CD4-positive, alpha-beta T cell treated with Interleukin-10 for 1 hour (primary cell): ENCODE measurements at regions not wholly inside any gene's neighbourhood (a gene's known extent, or its start where the extent isn't known, plus 50 kb on each side); places are given as distances from the start of the nearest gene placed in this dataset.
"Not testable (repeated sequence)": the region's sequence is repeated elsewhere in the genome, so short reads cannot be mapped to it uniquely, and the experiment has no call there.

Experiments used
- DNase-seq: peaks from one replicate; pipeline ENCODE4 v3.0.0-alpha.2; 2020

- DNase-seq, result no peak
Measured at GRCh38 chr20:1810572-1810925, 84.7 kb upstream of the SIRPA start.

GRCh38 chr20:1809611-1810510 is 85.3 kb upstream of the SIRPA start:
- no peak for DNase-seq

DNA sequence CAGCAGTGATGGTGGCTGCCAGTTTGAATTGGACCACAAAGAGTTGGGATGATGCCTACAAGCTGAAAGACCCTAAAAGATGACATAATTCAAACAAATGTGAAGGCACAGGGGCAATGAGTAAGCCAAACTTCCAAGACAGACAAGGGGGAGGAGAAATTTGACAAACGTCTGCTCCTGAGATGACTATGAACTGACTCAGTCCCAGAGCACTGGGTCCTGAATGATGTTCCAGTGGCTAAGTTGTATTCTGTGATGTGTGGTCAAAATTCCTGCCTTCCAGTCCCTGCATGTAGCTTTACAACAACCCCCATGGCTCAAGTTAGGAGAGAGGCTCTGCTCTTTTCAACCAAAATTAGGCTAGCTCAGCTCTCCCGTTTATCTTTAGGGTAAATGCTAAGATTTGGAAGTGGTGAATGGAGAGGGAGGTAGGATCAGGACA is 86.1 kb upstream of the SIRPA start:
- no peak for DNase-seq

- DNase-seq, result no peak
Measured at GRCh38 chr20:1808101-1808500, 87.1 kb upstream of the SIRPA start.

DNA sequence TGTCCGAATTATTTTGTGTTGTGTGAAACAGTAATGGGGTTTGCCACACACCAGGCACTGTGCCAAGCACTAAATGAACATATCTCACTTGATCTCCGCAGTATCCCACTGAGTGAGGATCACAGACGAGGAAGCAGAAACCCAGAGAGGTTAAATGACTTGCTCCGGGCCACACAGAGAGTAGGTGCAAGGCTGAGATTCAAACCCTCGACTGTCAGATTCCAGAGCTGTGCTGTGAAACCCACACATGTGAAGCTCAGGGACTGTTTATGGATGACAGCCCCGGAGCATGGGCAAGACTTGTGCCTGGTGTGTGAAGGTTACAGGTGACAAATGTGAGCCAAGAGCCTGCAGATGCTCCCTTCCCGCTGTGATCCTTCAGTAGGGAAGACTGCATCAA is 87.8 kb upstream of the SIRPA start:
- DNase-seq, result no peak

- DNase-seq, result no peak
Measured at GRCh38 chr20:1806456-1806855, 88.8 kb upstream of the SIRPA start.

GRCh38 chr20:1805816-1806215 is 89.4 kb upstream of the SIRPA start:
- no peak for DNase-seq

GRCh38 chr20:1805161-1805581 is 90.0 kb upstream of the SIRPA start:
- DNase-seq, result no peak

DNA sequence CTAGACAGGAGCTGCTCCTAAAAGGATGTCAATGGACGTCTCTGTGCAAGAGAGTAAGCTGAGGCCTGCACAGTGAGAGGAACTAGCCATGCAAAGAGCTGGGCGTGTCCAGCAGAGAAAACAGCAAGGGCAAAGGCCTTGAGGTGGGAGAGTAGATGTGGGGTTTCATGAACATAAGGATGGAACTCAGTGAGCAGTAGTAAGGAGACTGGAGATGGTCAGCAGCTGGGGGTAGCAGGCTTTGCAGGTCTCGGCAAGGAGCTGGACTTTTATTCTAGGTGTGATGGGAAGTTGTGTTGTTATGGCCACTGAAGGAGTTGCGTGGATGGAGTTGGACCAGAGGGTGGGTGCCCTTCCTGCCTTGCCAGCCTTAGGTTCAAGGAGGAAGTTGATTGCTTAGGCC is 90.7 kb upstream of the SIRPA start:
- DNase-seq, result no peak

DNA sequence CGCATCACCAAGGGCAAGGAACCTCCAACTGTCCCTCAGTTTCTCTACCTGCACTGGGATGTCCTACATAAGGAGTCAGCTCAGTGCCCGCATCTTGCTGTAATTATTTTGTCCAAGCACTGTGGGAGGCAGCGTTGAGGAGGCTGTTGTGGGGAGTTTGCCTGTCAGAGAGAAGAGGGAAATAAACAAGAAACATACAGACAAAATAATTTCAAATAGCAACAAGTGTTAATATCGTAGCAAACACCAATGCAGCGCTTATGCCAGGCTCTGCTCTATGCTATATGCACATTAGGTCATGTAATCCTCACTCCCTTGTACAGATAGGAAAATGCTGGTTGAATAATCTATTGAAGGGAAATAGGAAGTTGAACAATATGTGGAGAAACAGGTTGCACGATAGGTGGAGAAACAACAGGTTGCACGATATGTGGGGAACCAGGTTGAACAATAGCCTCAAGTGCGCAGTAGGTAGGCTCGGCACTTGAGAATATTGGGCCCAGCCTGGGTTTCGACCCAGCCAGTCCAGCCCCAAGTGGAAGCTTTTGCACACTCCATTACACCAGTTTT is 91.2 kb upstream of the SIRPA start:
- no peak for DNase-seq

DNA sequence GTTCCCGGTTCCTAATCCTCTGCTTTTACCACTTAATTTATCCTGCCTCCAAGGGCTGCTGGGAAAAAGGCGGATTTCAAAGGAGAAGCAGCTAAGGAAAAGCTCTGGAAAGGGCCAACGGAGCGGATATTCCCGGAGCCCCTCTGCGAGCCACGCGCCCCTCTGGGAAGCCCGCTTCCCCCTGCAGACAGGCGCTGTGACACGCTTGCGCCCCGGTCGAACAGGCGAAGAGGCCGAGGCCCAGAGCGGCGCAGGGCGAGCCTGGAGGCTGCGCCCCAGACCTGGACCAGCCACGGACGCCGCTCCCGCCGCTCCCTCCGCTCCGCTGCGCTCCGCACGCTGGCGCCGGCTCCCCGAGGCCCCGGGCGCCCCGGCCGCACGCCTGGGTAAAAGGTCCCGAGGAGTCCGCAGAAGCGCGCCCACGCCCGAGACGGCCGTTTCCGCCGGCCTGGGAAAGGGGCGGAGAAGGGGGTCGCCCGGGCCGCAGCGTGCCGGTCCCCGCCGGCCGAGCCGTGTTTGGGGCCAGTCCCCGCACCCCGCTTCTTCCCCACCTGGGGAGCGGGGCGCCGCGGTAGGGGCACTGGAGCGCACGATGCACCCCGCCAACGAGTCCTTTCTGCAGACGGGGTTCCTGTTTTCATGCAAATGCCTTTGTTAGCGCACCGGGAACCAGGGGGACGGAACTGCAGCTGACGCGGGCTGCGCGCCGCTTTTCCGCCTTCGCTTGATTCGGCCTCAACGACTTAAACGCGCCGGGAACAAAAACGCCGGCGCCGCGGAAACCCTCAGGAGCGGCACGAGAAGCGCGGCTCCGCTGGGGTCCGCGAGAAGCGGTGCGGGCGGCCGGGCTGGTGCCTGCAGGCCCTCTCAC is 91.9 kb upstream of the SIRPA start:
- peak; percentile 23 for DNase-seq

DNA sequence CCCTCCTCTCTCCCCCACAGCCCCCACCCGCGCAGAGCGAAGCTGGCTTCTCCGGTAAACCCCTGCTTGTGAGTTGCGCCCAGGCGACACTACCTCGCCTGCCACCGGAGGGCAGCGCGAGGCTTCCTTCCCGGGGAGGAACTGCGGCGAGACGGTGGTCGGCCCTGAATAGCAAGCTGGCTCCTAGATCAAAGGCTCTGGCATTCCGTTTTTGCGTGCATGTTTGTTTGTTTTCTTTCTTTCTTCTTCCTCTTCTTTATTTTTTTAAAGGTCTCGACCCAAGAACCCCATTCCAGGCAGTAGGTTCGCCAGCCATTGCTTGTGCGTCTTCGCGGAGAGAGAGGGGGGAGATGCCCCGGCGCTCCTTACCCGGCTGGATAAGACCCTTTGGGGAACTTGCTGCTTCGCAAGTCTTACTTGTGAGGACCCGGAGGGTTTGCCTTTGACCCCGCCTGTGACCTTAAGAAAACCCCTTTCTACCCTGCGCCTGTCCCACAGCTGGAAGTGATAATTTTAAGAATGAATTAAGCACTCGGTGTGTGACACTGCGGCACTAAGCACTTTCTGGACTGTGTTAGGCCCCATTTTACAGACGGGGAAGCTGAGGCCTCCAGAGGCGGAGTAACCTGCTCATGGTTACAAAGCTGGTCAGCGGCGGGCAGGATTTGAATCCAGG is 92.7 kb upstream of the SIRPA start:
- DNase-seq, result peak; percentile 16

DNA sequence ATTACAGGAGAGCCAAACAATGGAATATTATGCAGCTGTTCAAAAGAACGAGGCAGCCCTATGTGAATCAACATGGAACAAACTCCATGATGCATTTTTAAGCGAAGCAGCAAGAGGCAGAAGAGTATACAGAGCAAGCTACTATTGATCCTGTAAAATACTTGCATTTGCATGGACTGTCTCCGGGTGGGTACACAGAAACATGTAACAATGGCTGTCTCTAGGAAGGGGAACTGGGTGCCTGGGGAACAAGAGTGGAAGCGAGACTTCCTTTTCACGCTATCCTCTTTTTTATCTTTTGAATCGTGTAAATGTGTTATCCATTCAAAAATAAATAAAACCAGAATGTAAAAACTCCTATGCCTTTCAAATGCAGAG is 93.3 kb upstream of the SIRPA start:
- DNase-seq, result no peak

DNA sequence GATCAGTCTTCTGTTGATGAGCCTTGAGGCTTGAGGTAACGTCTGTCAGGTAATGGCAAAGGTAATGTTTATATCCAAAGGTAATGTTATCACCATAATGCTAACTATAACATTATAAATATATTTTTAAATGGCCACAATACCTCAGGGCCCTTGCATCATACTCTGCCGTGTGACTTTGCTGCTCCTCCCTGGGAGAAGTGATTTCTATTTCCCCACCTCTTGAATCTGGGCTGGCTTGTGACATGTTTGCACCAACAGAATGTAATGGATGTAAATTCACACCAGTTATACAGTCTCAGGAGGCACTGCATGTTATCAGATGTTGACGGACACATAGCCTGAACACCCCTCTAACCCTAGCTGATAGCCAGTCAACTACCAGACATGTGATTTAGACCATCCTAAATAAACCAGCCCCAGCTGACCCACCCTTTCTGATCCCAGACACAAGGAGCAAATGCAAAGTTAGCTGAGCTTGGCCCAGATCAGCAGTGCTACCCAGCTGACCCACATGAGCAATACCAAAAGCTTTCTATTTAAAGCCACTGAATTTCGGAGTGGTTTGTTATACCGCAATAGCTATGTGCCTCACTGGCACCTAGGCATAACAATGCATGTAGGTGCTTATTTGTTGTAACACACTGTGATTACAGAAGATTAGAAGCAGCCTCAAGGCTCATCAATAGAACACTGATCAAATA is 93.8 kb upstream of the SIRPA start:
- DNase-seq, result no peak

DNA sequence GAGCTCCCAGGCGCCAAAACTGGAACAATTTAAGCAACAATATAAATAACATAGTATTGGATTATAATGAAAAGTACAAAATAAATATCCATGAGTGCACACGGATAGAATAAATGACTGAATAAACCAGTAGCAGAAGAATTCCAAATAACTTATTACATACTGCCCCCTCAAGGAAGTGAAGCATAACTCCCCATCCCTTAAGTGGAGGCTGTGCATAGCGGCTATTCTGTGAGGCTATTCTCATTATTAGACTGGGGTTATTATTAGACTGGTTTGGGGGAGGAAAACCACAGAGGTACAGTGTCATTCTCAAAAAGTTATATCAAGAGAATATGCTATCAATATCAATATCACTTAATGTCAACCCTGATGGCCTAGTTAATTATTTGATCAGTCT is 94.4 kb upstream of the SIRPA start:
- no peak for DNase-seq

- DNase-seq, result no peak
Measured at GRCh38 chr20:1800180-1800579, 95.0 kb upstream of the SIRPA start.

DNA sequence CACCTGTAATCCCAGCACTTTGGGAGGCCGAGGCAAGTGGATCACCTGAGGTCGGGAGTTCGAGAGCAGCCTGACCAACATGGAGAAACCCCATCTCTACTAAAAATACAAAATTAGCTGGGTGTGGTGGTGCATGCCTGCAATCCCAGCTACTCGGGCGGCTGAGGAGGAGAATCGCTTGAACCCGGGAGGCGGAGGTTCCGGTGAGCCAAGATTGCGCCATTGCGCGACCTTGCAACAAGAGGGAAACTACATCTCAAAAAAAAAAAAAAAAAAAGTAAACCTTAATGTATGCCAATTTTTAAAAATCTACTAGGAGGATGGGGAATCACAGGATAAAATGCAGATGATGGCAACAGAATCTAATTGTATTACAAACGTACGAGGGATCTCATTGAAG is 95.5 kb upstream of the SIRPA start:
- DNase-seq, result not testable (repeated sequence)

GRCh38 chr20:1798982-1799381 is 96.2 kb upstream of the SIRPA start:
- no peak for DNase-seq

- DNase-seq, result no peak
Measured at GRCh38 chr20:1793821-1794220, 101.4 kb upstream of the SIRPA start.

- no peak for DNase-seq
Measured at GRCh38 chr20:1792274-1792673, 102.9 kb upstream of the SIRPA start.

GRCh38 chr20:1790386-1790785 is 104.8 kb upstream of the SIRPA start:
- DNase-seq, result no peak

DNA sequence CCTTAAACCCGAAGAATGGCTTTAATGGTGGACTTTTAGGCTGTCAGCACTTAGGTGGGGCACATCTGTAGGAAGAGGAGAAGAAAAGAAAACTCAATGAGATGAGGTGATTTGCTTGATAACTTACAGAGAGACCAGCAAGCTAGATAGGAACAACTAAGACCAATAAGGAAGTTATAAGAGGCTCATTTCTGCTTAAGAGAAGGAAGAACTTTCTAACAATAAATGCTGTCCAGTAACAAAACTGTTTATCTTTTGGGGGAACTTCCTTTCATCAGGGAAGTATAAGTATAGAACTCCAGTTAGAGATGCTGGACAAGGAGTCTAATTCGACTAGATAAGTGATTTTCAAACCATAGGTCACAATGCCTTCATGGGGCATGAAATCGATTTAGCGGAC is 107.2 kb upstream of the SIRPA start:
- no peak for DNase-seq

- DNase-seq, result no peak
Measured at GRCh38 chr20:1786486-1786885, 108.7 kb upstream of the SIRPA start.
